GM13977 (cell line): ENCODE measurements at regions not wholly inside any gene's neighbourhood (a gene's known extent, or its start where the extent isn't known, plus 50 kb on each side); places are given as distances from the start of the nearest gene placed in this dataset.
A peak's percentile ranks its signal among the peaks of the same experiment; 100 is the strongest.

ENCODE experiments used
- DNase-seq: peaks from one replicate; pipeline ENCODE4 v3.0.0; 2012; ENCODE audit warnings: low spot score
- in situ Hi-C: fragments of 300-500 bp; cut with MboI; formaldehyde crosslinking; loops from one replicate; pipeline ENCODE4 v1.12.0; 2022; ENCODE audit warnings: low sequenced_read_pairs, low pct_unique_long_range_greater_than_20kb, mixed read lengths, inconsistent platforms; ENCODE audit not compliant: unreplicated experiment
- TF ChIP-seq, protein P1 (sequence below): IDR thresholded peaks from 2 replicates; pipeline ENCODE4 v1.5.1; 2012; ENCODE audit warnings: mild to moderate bottlenecking, control low read depth; ENCODE audit not compliant: insufficient read depth; ENCODE audit errors: extremely low read depth, missing control alignments

DNA sequence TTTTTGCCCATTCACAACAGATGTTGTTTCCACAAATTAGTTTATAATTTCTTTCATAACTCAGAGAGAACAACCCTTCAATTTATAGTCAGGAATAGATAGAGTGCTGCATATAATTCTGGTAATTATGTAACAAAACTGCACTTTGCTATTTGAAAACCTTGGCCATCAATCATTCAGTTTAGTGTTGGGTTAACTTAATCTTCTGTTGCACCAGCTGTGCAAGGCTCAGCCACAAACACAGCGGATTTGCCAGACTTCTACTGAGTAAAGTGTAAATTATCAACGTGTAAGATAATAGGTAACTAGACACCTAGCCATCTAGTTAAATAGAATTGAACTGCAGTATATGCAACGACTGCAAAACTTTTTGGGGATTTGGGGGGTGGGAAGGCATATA is 1064.3 kb upstream of the EPHA6 start:
- TF ChIP-seq, protein P1, sequence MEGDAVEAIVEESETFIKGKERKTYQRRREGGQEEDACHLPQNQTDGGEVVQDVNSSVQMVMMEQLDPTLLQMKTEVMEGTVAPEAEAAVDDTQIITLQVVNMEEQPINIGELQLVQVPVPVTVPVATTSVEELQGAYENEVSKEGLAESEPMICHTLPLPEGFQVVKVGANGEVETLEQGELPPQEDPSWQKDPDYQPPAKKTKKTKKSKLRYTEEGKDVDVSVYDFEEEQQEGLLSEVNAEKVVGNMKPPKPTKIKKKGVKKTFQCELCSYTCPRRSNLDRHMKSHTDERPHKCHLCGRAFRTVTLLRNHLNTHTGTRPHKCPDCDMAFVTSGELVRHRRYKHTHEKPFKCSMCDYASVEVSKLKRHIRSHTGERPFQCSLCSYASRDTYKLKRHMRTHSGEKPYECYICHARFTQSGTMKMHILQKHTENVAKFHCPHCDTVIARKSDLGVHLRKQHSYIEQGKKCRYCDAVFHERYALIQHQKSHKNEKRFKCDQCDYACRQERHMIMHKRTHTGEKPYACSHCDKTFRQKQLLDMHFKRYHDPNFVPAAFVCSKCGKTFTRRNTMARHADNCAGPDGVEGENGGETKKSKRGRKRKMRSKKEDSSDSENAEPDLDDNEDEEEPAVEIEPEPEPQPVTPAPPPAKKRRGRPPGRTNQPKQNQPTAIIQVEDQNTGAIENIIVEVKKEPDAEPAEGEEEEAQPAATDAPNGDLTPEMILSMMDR = no peak
- in situ Hi-C loops = no loop called here
- no peak for DNase-seq

DNA sequence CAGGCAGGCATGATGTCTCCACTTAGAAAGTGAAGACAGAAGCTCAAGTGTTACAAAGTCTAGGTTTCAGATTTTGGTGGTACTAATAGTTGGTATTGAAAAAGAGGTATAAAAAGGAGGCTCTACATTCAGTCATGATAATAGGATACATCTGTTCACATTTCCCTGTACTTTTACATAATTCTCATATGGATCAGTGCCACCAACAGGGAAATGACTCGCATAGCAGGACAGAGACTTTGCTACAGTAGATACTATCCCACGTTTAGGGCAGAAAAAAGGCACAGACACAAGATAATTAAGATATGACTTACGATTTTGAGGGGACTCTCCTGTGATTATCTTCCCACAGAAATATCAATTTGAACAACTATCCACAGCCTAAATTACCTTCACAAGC is 1062.9 kb upstream of the EPHA6 start:
- DNase-seq = no peak
- in situ Hi-C loops = no loop called here
- TF ChIP-seq, protein P1 = no peak

DNA sequence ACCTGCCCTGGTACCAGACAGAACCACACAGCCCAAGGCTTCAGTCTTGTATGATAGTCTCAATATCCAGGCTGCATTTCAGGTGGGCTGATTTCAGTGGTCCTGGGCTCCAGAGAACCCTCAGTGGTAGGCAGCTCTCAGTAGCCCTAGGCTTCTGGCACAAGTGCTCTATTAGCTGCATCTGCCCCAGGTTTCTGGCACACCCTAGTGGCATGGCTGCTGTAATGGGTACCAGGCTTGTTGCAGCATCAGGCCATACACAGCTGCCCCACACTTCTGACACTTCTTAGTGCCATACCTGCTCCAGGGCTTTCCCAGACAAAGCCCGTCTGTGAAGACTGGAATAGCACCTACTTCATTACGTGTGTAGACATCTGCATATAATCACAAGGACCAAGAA is 1062.2 kb upstream of the EPHA6 start:
- TF ChIP-seq, protein P1 = peak; percentile 24
- DNase-seq = no peak
- in situ Hi-C loops = no loop called here

DNA sequence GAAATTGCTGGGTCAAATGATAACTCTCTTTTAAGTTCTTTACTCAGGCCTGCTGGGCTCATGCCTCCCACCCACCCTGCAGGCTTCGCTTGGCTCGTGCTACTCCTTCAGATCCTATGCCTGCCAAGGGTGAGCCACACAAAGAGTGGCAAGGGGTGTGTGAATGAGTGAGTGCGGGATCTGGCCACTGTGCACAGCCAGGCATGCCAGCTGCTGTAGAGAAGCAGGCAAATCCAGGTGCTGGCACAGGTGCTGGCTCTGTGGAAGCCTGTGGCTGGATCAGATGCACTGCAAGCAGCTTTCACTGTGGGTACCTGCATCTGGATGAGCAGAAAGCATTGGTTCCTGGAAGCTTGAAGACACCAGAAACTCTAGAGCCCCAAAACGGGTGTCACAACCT is 1055.7 kb upstream of the EPHA6 start:
- TF ChIP-seq, protein P1 = no peak
- in situ Hi-C loops = no loop called here
- no peak for DNase-seq

DNA sequence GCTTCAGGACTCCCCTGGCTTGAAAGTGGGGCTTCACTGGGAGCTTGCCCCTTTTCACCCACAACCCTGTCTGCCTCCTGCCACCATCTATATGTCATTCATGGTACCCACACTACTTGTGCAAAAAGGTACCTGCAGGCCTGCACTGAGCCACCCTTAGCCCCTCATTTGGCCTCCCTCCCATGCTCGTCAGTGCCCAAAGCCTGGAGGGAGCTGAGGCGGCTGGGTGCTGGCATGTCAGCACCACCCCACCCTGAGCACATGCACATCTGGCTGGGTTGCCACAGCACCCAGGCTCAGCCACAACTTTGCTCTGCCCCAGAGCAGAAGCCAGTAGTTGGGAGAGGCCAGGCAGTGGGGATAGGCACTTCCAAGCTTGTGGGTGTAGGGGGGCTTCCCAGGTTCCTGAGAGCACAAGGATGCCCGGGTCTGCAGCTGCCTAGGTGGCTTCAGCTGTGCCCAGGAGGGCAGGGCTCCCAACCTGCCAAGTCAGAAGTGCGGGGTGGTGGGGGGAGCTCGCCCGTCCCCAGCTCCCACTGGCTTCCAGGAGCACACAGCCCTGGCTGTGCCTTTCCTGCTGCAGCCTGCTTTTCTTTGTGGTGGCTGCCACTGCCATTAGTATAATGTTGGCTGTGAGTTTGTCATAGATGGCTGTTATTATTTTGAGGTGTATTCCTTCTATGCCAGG is 1054.6 kb upstream of the EPHA6 start:
- in situ Hi-C loops = no loop called here
- TF ChIP-seq, protein P1 = no peak
- no peak for DNase-seq

DNA sequence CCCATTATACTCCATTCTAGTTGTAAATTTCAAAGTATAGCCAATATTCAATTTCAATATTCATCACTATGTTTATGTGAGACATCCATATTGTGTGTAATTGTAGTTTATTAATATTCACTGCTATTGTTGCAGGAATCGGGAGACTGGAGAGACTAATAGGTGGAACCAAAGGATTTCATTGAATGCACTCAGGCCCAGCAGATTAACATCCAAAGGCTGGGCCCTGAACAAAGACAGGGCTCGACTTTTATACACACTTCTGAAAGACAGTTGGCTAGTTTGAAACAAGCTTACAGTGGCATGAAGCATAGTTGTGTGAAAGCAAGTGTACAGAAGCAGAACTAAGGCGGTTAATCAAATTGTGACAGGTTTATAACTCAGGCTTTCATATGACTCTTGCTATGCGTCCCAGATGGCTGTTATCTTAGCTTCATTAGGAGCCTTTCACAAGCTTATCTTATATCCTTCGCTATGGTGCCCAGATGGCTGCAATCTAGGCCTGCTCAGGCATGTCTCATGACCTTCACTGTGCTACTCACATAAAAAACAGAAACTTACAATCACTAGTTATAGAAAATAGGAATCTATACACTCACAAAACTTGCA is 1038.8 kb upstream of the EPHA6 start:
- DNase-seq = no peak
- TF ChIP-seq, protein P1 = no peak
- in situ Hi-C loops = no loop called here
